Mesothelial cell of epicardium (in vitro differentiated cells): ENCODE measurements at regions not wholly inside any gene's neighbourhood (a gene's known extent, or its start where the extent isn't known, plus 50 kb on each side); places are given as distances from the start of the nearest gene placed in this dataset.

ENCODE experiments used
- DNase-seq, 2 experiments: peaks; one replicate each; pipeline ENCODE4 v3.0.0; 2021; ENCODE audit warnings: low spot score in 2 of 2; ENCODE audit not compliant: unreplicated experiment in 2 of 2
- H3K27ac Mint-ChIP-seq: 2 replicates; pipeline ENCODE4 v1.8.0; 2021; ENCODE audit warnings: mixed read lengths
- H3K27me3 Mint-ChIP-seq: 2 replicates; pipeline ENCODE4 v1.8.0; 2021; ENCODE audit warnings: low read depth, mixed read lengths
- H3K36me3 Mint-ChIP-seq: 2 replicates; pipeline ENCODE4 v1.8.0; 2021; ENCODE audit warnings: mixed read lengths
- H3K4me1 Mint-ChIP-seq: 2 replicates; pipeline ENCODE4 v1.8.0; 2021; ENCODE audit warnings: mixed read lengths
- H3K4me3 Mint-ChIP-seq: 2 replicates; pipeline ENCODE4 v1.8.0; 2021; ENCODE audit warnings: mild to moderate bottlenecking, moderate library complexity, mixed read lengths
- H3K9me3 Mint-ChIP-seq: 2 replicates; pipeline ENCODE4 v1.8.0; 2021; ENCODE audit warnings: mixed read lengths
- CTCF ChIP-seq: fragments of 200-600 bp; sonication (generic); IDR thresholded peaks from one replicate; pipeline ENCODE4 v1.5.0; 2021; ENCODE audit warnings: antibody characterized with exemption; ENCODE audit not compliant: unreplicated experiment

DNA sequence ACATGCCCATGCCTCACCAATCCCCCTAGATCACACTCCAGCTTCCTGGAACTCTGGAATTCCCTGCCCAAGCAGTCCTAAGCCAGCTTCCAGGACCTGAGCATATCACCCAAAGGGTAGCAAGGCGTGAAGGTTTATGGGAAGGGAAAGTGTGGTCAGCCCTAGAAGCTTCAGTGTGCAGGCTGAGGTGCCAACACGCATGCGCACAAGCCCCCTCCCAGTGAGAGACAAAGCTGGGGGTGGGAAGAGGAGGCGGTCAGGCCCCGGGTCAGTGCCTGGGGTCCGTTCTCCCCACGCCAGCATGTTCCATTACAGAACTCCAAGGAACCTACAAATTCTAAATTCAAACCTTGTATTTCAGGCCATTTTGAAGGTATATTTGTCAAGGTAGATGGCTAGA is 103.6 kb upstream of the C7orf33 start:
- TF ChIP-seq CTCF, result no peak
- DNase-seq, result no peak

DNA sequence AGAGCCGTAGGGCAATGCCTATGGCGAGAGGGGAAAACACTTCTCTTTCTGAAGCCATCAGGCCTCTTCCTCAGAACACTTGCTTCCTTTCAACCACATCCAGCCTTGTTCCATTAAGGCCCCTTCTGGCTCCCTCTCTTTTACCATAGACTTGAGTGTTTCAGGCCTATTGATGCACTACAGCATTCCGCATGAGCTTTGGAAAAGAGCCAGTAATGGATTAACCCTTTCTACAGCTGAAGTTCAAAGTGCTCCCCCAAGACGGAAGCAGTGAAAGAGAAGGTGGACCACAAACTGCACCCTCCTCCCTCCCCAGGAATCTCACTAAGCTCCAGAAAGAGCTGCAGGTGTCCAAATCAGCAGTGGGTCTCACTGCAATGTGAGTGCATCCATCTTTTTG is 102.7 kb upstream of the C7orf33 start:
- Mint-ChIP-seq H3K36me3 (no peaks in the 10 kb centered on the region), H3K9me3 (peaks cover 11% of the 10 kb centered on the region), H3K27me3 (no peaks in the 10 kb centered on the region), H3K27ac (no peak overlapping the region), H3K4me3 (no peak overlapping the region), H3K4me1 (peaks cover 5% of the 10 kb centered on the region)
- no peak for DNase-seq
- no peak for TF ChIP-seq CTCF

More for the DNA sequence above, 103.6 kb upstream of the C7orf33 start:
- Mint-ChIP-seq H3K27me3 (no peaks in the 10 kb centered on the region), H3K27ac (no peak overlapping the region), H3K9me3 (peaks cover under 1% of the 10 kb centered on the region), H3K4me1 (peaks cover 10% of the 10 kb centered on the region), H3K36me3 (no peaks in the 10 kb centered on the region), H3K4me3 (no peak overlapping the region)

- H3K36me3 Mint-ChIP-seq, result no peaks in the 10 kb centered on the region
- no peak for DNase-seq
- H3K4me1 Mint-ChIP-seq, result peaks cover 5% of the 10 kb centered on the region
- peaks cover 17% of the 10 kb centered on the region for H3K9me3 Mint-ChIP-seq
- H3K27me3 Mint-ChIP-seq, result no peaks in the 10 kb centered on the region
- H3K27ac Mint-ChIP-seq, result no peak overlapping the region
- H3K4me3 Mint-ChIP-seq, result no peak overlapping the region
- no peak for TF ChIP-seq CTCF
These were observed 100.9 kb upstream of the C7orf33 start for GRCh38 chr7:148489678-148490077.

- Mint-ChIP-seq H3K36me3 (no peaks in the 10 kb centered on the region), H3K27ac (no peak overlapping the region), H3K9me3 (peaks cover 17% of the 10 kb centered on the region), H3K4me3 (no peak overlapping the region), H3K4me1 (peaks cover 2% of the 10 kb centered on the region), H3K27me3 (no peaks in the 10 kb centered on the region)
- no peak for TF ChIP-seq CTCF
- DNase-seq, result no peak
These were observed 98.3 kb upstream of the C7orf33 start for GRCh38 chr7:148492157-148492860.

DNA sequence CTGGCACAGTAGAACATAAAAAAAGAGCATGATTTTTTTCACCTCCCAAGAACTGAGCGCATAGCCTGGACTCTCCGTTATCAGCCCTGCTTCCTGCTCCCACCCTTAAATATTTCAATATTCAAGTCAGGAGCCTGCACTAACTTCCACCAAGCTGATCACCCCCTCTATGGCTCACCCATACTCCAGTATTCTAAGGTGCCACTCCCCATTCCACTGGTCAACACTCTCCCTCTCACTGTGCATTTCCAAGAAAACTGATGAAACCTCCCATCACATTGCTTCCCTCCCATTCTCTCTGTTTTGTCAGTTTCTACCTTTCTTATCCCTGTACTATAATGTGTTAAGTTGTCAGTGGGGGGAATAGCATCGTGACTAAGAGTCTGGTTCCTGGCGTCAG is 95.0 kb upstream of the C7orf33 start:
- Mint-ChIP-seq H3K4me3 (no peak overlapping the region), H3K27ac (no peak overlapping the region), H3K9me3 (peaks cover 17% of the 10 kb centered on the region), H3K27me3 (no peaks in the 10 kb centered on the region), H3K4me1 (peaks cover 8% of the 10 kb centered on the region), H3K36me3 (no peaks in the 10 kb centered on the region)
- TF ChIP-seq CTCF, result no peak
- no peak for DNase-seq
